GM11168 (cell line): ENCODE measurements at regions not wholly inside any gene's neighbourhood (a gene's known extent, or its start where the extent isn't known, plus 50 kb on each side); places are given as distances from the start of the nearest gene placed in this dataset.

ENCODE experiments used
- in situ Hi-C: fragments of 300-500 bp; cut with MboI; formaldehyde crosslinking; loops from one replicate; pipeline ENCODE4 v1.12.0; 2022; ENCODE audit warnings: low sequenced_read_pairs; ENCODE audit not compliant: unreplicated experiment

DNA sequence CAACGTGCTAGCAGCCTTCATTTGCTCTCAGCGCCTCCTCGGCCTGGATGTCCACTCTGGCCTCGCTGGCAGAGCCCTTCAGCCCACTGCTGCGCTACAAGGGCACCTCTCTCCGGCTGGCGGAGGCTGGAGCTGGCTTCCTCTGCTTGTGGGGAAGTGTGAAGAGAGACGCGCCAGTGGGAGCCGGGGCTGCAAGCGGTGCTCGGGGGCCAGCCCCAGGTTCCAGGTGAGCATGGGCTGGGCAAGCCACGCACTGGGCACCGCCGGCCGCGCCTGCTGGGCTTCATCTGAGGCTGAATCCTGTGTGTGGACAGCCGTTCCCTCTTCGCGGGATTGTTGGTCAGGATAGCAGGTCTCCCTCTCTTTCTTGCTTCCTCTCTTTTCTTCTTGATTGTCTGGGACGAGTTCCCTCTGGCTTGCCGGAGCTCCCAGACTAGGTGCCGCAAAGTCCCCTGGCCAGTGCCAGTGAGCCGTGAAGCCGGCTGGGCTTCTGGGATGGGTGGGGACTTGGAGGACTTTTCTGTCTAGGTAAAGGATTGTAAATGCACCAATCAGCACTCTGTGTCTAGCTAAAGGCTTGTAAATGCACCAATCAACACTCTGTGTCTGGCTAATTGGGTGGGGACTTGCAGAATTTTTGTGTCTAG lies 165.0 kb downstream of the HEPH start:
- in situ Hi-C loops: no loop called here

DNA sequence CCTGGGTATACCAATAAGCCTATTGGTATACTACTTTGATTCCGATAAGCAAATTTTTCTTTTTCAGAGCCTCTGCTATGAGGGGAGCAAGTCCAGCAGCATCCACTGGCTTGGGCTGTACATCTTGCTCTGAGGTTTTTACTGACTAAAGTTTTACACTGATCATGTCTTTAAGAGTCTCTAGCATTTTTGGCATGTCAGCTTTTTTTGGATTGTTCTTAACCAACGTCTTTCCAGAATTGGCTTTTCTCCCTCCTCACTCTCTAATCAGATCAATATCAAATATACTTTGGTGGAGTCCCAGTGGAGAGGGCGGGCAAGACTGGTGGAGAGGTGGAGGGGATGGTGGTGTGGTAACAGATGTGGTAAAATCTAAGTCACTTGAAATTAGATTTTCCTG lies 196.8 kb downstream of the HEPH start:
- in situ Hi-C loops: no loop called here

DNA sequence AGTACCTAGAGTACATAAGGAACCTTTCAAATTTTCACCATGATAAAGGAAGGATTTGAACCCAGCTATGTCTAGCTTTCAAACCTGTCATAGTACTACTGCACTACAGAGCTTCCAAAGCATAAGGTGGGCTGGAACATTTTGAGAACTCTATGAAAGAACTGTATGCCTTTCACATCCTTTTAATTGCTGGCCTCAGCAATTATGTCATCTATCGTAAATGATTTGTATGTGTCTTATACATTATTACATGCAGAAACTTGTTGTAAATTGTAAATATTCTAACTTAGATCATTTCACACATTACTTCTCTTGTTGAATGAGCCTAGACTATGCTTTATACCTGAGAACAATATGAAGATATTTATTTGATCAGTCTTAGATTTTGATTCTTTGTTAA lies 220.7 kb downstream of the HEPH start:
- in situ Hi-C loops: no loop called here

DNA sequence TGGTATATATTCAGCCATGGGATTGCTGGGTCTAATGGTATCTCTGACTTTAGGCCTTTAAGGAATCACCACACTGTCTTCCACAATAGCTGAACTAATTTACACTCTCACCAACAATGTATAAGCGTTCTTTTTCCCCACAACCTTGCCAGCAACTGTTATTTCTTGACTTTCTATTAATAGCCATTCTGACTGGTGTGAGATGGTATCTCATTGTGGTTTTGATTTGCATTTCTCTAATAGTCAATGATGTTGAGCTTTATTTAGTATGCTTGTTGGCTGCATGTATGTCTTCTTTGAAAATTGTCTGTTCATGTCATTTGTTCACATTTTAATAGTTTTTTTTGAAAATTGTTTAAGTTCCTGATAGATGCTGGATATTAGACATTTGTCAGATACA lies 235.2 kb downstream of the HEPH start:
- in situ Hi-C loops: no loop called here

DNA sequence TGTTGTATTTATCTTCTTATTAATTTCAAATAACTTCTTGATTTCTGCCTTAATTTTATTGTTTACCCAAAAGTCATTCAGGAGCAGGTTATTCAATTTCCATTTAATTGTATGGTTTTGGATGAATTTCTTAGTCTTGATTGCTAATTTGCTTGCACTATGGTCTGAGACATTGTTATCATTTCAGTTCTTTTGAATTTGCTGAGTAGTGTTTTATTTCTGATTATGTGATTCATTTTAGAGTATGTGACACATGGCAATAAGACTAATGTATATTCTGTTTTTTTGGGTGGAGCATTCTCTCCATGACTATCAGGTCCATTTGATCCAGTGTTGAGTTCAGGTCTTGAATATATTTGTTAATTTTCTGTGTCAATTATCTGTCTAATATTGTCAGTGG lies 236.7 kb downstream of the EDA2R start:
- in situ Hi-C loops: loop anchor here (25.0 kb wide), 1 partner anchor 365 kb away; the partner anchor contains the start of gene VSIG4

DNA sequence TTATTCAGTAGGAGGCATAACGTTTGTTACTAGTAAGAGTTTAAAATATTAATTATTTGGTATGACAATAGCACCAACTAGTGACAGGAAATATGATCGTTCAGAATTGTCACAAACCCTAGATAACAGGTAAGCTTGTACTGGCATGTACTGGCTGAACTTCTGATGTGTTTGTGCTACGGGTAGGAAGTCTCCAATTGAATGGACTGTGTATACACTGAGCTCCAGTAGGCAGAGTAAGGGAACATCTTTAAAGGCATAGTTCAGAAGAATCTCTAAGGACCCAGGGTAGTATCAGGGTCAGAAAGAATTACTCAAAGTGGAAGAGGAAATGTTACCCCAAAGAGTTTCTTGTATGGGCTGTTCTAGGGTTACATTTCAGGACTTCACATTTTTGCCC lies 230.4 kb downstream of the EDA2R start:
- in situ Hi-C loops: loop anchor here (25.0 kb wide), 1 partner anchor 371 kb away; the partner anchor contains the start of gene VSIG4

DNA sequence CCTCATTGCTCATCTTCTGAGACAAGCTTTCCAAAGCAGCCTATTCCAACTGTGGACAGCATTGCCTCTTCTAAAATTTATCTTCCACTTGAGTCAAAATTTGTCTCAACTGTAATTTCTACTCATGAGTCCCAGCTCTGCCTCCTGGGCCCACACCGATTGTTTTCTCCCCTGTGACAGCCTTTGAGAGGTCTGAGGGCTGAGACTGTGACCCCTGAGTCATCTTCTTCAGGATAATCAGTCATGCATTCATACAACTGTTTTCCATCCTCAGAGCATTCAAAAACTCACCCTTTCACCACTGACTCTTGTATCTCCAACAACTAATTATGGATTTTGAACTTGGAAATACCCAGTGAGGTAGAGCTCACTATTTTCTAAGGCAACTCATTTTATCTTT lies 228.1 kb downstream of the EDA2R start:
- in situ Hi-C loops: loop anchor here (25.0 kb wide), 1 partner anchor 374 kb away; the partner anchor contains the start of gene VSIG4
